GM18907 (cell line): ENCODE measurements at regions not wholly inside any gene's neighbourhood (a gene's known extent, or its start where the extent isn't known, plus 50 kb on each side); places are given as distances from the start of the nearest gene placed in this dataset.
A peak's percentile ranks its signal among the peaks of the same experiment; 100 is the strongest.

ENCODE experiments used
- ATAC-seq: cut with Tn5 transposase; IDR thresholded peaks from one replicate; pipeline ENCODE4 v1.9.1; 2021; ENCODE audit warnings: mild to moderate bottlenecking, moderate library complexity; ENCODE audit not compliant: unreplicated experiment

- no peak for ATAC-seq
These were observed 253.3 kb downstream of the DMAC1 start for GRCh38 chr9:7546261-7546660.

DNA sequence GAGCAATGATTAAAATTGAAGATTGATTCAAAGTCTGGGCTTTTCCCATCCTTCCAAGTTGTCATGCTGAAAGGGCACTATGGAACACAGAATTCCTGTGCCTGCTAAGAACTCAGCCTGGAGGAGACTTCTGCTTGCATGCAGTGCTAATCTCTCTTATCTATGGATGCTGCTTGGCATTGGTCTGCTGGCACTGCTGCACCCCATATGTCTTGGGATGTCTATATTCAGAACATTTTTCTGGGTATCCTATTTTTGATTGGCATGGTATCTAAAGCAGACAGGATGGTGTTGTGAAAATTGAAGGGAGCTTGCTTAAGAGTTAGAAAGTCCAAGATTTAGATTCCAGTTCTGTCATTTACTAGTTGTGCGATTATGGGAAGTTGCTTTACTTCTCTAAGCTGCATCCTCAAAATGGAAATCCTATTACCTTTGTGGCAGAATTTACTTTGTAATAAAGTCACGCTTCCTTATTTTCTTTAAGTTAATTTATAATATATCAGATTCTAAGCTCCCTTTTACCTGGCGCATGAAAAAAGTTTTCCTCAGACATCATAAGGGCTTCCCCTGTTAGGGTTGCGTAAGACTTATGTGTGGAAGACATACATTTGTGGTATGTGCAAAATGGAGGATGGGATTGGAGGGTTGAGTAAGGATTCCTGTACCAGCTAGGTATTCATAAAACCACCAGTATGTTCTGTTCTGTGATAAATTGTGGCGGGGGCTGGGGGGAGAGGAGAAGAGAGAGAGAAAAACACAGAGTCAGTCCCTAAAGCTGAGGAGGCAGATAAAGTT, 254.0 kb downstream of the DMAC1 start:
- ATAC-seq = no peak

DNA sequence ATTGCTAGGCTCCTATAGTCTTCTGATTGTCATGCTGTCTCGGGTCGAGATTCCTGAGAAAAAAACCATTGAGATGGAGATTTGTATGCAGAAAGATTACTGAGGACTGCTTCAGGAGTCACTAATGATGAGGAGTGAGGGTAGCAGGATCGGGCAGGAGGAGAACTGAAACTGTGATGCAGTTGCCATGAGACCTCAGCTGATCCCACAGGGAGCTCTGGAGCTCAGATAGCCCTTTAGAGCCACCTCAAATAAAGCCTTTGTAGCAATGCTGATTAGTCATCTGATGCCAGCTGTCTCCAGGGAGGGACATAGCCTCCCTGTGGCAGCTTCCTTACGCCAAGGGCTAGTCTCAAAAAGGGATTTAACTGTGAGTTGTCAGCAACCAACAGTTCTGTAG, 256.9 kb downstream of the DMAC1 start:
- ATAC-seq = no peak

GRCh38 chr9:7542126-7542525, 257.5 kb downstream of the DMAC1 start:
- no peak for ATAC-seq

- ATAC-seq = peak; percentile 85
These were observed 263.2 kb downstream of the DMAC1 start for GRCh38 chr9:7536310-7536939.

GRCh38 chr9:7534211-7534935, 265.2 kb downstream of the DMAC1 start:
- peak; percentile 53 for ATAC-seq

GRCh38 chr9:7533376-7534090, 266.0 kb downstream of the DMAC1 start:
- ATAC-seq = no peak

- ATAC-seq = no peak
These were observed 276.0 kb downstream of the DMAC1 start for GRCh38 chr9:7523426-7524043.

DNA sequence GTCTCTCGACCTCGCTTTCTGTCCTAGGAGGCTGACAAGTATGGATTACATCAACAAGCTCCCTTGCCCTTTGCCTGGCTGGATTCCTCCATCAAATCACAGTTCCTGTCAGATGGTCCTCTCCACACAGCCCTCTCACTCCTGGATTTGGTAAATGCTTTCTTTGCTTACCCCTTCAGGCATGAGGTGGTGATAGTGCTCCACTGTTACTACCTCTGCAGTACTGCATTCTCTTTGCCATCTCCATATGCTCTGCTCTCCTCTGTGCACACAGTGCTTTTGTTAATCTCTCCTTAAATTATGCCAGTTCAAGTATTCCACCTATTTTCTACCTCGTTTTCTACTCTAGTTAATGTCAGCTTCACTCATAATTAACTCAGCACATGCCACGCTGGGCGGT, 279.2 kb downstream of the DMAC1 start:
- no peak for ATAC-seq

GRCh38 chr9:7516376-7516775, 283.2 kb downstream of the DMAC1 start:
- no peak for ATAC-seq

GRCh38 chr9:7510199-7510598, 289.4 kb downstream of the DMAC1 start:
- ATAC-seq = no peak

GRCh38 chr9:7509576-7510145, 289.9 kb downstream of the DMAC1 start:
- ATAC-seq = no peak

- ATAC-seq = no peak
These were observed 291.1 kb downstream of the DMAC1 start for GRCh38 chr9:7508516-7508915.

- no peak for ATAC-seq
These were observed 291.9 kb downstream of the DMAC1 start for GRCh38 chr9:7507566-7508270.

DNA sequence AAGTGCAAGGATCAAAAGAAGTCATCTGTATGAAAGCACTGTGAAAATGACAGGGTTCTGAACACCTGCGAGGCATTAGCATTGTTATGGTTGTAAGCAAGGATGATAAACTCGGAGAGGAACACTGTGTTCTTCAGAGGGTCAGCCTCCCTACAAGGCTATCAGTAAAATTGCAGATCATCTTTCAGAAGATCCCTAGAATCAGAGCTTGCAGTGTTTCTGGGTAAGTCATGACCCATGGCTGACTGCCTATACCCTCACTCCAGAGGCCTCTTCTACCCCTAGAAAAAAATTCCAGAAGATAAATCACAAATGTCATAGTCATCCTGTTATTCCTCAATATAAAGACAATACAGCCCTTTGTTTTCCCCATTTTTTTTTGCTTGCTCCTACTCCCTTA, 292.6 kb downstream of the DMAC1 start:
- ATAC-seq = no peak

DNA sequence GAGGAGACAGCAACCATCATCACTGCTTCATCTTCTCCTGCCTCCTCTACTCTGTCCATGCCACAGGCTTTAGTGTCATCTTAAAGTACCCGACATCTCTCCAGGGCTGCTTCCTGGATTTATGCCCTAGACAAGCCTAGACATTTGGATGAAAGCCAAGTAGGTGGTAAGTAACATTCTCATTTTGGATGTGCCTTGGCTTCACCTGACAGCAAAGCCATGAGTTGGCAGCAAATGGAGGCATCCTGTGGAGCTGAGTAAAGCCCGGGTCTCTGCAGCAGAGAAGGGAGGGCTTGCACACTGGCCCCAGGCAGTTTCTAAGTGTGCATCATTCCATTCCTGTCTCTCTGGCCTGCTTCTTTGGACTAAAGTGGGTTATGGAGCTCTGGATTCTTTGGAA, 299.1 kb downstream of the DMAC1 start:
- ATAC-seq = no peak

GRCh38 chr9:7491641-7492040, 307.9 kb downstream of the DMAC1 start:
- ATAC-seq = no peak

GRCh38 chr9:7490317-7491108, 309.1 kb downstream of the DMAC1 start:
- ATAC-seq = no peak

DNA sequence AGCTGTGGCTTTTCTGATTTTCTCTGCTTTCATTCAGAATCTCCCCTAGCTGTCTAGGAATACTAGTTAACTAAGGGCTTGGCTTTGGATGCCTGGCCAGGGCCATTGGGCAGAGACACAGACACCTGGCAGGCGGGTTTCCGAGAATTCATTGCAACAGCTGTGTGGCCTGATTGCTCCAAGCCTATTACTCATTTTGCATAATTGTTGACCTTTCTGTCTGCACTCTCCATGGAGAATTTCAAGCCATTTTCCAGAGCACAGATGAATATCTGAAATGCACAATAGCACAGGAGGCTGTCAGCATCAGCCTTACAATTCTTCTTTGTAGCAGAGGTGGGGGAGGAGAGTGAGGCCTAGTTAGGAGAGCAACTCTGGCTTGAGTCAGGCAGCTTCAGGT, 310.5 kb downstream of the DMAC1 start:
- ATAC-seq = no peak
